ENCODE measurements at regions not wholly inside any gene's neighbourhood (a gene's known extent, or its start where the extent isn't known, plus 50 kb on each side); places are given as distances from the start of the nearest gene placed in this dataset.

DNA sequence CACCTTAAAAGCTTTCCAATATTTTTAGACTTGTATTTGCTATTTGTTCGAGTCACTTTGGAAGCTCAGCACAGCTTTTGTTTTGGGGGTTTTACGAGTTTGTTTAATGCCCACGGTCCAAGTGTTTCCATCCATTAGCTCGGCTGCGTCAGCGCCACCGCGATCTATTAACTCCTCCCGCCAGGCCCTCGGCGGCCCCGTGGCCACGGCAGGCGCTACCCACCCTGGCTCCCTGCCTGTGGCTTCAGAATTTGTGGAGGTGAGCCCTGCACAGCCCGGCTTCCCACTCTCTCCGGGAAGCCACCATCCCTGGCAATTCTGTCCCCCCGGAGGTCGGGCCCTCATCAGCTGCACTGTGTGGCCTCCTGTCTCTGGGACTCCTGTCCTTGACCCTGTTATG, 648.5 kb downstream of the BRD1 start:
- no peak for DNase-seq

DNA sequence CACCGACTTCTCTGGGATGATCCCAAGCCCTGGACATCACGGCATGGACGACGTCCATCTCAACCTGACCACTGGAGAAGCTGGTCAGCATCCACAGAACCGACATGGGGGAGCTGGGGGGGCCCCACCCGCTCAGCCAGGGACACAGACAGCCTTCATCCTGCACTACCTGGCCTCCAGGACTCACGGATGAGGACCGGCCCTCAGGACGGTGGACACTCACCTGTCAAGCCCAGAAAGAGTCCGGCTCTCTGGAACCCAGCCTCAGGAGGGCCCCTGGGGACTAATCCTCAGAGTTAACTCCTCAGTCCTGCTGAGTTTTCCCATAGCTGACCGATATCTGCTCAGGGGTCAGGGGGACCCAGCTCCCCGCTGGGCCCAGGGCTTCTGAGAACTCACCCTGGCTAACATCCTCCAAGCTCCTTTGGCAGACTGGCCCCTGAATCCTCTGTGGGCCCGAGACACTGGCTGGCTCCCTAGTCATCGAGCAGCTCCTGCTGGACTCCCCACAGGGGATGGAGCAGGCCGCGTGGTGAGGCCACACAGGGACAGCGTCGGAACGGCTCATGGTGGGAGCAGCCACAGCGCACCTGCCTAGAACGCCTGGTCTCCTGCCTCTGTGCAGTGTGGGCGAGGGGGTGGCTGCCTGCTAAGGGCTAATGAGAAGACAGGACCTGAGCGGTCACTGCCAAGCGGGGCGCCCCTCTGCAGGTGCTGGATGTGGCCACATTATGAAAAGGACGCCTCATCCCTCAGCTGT, 649.2 kb downstream of the BRD1 start:
- no peak for DNase-seq

DNA sequence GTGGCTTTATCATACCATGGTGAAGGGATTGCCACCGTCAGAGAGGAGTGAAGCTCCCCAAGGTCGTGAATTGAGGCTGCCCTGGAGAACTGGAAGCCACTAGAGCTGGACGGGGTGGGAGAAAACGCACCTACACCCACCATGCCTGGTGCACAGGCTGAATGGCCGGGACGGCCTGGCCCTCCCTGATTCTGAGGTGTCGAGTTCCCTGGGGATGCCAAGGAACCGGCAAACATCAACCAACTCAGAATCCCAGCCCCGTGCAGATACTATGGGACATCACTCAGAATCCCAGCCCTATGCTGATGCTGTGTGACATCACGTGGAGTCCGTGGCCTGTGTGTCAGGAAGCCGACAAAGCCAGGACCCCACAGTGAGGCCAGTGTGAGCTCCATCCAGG, 650.0 kb downstream of the BRD1 start:
- no peak for DNase-seq

DNA sequence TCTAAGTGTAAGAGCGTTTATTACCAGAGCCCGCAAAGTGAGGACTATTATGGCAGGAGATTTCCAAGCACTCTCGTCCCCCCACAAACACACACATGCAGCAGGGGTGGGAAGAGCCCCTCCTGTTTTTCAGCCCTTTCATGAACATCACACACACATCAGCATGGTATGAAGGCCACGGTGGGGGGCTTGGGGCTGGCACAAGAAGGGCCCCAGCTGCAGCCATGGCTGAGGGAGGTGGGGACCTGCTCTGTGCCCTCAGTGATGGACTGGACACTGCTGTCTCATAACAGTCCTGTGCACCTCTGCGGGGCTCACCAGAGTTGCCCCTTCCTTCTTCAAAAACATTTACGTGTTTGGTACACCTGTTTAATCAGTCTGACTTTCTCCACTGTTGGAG, 650.7 kb downstream of the BRD1 start:
- DNase-seq = no peak

DNA sequence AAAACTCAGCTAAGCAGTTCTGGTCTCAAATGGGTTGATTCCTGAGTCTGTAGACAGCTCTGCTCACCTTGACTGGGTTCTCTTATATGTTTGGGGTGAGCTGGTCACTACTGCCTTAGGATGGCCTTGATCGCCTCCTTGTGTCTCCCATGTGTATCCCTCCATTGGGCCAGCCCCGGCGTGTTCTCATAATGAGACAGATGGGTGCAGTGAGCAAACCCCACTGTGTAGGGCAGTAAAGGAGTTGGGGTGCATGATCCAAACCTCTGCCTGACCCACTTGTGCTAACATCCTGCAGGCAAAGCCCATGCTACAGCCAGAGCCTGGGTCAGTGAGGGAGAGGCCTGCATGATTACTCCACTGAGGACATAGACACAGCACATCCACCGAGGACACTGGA, 657.6 kb downstream of the BRD1 start:
- no peak for DNase-seq

DNA sequence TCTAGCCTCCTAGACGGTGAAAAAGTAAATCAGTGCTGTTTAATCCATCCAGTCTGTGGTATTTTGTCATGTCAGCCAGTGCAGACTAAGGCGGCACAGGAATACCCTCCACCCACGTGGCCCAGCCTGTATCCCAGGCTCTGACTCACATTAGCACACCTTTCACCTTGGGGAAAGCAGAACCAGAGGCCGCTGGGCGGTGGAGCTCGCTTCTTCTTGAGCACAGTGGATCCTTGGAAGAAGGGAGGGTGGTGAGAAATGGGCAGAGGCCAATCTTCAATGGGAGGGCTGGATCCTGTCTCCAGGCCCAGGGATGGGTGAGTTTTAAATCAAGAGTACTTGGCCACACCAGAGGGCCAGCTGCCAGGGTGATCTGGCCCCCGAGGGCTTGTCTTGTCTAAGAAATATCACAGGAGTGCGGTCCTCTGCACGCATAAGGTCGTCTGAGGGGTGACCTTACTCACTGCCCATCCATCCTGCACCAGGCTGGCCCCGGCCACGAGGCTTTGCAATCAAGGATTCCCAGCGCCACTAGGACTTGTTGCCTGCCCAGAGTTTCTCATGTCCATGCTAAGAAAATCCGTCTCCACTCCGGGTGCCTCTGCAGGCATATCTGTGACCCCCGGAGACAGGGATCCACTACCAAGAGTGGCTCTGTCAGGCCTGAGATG, 658.5 kb downstream of the BRD1 start:
- no peak for DNase-seq

DNA sequence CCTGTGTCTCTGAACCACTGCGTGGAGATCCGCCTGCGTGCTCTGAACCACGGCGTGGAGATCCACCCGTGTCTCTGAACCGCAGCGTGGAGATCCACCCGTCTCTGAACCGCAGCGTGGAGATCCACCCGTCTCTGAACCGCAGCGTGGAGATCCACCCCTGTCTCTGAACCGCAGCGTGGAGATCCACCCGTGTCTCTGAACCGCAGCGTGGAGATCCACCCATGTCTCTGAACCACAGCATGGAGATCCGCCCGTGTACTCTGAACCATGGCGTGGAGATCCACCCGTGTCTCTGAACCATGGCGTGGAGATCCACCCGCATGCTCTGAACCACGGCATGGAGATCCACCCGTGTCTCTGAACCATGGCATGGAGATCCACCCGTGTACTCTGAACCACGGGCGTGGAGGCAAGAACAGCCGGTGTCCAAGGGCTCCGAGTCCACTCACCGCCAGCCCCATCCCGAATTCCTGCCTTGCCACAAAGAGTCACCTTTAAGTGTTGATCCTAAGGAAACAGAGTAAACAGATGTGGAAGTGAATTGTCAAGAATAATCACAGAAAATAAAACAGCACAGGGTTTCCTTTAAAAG, 659.4 kb downstream of the BRD1 start:
- no peak for DNase-seq

DNA sequence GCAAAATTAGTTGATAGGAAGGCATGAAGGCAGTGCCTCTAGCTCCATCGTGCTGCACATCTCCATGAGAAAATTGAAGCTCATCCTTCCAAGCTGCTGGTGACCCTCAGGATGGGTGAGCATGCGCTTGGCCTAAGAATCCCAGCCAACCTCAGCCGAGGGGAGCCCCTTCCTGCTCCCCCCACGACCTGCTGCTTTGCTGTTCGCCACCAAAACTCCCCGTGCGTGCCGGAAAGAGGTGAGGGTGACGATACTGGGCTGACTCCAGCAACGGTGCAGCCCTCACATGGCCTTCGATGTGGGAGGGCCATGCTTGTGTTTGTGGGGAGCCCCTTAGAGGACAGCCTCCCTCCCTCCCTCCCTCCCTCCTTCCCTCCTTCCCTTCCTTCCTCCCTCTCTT, 660.9 kb downstream of the BRD1 start:
- no peak for DNase-seq

DNA sequence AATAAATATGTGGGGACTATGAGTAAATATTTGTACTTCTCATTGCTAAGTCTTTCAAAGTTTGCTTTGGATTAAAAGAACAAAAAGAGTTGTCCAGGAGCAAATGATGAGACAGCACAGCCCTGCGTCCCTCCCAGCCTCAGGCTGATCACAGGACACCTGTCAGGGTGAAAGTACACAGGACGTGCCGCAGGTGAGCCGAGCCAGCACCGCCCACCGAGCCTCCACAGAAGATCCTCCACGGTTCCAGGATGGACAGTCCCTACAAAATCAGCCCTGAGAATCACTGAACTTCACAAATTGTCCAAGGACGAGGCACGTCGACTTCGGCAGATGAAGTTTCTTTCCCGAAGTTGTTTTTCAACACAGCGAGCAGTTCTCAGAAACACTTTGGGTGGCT, 661.5 kb downstream of the BRD1 start:
- DNase-seq = no peak

DNA sequence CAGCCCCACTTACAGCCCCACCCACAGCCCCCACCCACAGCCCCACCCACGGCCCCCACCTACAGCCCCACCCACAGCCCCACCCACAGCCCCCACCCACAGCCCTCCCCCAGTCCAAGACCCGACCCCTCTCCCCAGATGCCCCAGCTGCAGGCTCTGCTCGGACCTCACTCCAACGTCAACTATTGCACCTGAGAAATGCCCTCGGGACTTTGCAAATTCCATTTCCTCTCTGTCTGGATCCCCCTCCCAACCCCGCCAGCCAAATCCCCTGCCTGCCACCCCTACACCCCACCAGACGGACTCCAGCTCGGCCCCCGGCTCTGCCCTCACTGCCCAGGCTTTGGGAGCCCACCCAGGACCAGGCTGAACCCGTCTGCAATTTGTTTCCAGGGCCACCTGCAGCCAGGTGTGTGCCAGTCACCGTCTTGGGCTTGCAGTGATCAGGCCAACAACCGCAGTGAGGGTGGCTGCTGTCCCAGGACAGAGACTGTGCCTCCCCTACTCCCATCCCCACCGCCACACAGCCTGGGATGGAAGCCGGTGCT, 662.8 kb downstream of the BRD1 start:
- no peak for DNase-seq

DNA sequence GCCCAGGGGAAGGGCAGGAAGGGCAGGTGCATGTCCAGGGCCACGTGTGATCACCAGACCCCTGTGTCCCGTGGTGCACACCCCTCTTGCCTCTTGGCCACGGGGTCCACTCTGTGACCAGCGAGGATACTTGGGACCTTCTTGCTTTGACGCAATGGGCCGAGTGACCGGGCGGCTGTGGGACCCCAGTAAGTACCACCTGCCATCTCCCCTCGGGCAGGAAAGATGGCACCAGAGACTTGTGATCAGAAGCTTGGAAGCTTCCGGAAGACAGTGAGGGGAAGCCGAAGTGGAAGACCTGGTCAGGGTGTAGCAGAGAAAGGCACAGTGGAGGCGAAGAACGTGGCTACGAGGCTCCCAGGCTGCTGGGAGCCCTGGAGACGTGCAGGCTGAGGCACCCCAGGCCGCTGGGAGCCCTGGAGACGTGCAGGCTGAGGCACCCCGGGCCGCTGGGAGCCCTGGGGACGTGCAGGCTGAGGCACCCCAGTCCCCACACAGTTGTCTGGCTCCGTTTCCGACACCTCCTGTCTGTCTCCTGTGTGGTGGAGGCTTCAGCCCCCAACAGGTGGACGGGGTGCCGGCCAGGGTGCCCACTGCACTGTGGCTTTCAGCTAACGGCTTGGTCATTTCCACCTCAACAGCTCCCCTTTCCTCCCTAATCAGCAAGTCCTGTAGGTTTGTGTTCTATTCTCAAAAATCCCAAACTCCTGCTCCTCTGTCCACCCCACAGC, 663.5 kb downstream of the BRD1 start:
- no peak for DNase-seq

DNA sequence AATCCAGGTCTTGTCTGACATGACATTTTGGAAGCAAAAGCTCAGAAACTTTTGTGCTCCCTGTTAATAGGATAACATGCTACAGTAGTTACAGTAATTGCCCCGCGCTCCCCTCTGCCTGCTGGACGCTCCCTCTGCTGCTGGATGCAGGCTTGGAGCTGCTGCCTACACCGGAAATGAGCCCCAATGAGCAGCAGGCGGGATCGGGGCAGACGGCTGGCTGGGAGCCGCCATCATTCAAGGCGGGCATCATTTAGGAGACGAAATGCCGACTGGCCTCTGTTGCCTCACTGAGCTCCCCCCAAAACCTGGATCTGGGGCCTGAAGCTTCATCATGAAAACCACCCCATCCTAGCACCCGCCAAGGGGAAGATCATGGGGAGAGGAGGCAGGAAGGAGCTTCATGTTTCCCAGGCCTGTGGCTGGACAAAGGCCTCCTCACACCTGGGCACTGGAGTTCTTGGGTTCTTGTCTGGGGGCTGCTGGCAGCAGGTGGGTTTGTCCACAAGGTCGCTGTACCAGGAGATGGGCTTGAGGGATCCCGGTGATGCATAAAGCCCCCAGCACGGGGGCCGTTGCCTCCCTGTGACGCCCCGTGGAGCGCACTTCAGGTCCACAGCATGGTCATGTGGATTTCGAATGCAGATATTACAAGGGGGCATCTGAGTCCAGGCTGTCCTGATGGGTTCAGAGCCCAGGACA, 664.3 kb downstream of the BRD1 start:
- DNase-seq = no peak

DNA sequence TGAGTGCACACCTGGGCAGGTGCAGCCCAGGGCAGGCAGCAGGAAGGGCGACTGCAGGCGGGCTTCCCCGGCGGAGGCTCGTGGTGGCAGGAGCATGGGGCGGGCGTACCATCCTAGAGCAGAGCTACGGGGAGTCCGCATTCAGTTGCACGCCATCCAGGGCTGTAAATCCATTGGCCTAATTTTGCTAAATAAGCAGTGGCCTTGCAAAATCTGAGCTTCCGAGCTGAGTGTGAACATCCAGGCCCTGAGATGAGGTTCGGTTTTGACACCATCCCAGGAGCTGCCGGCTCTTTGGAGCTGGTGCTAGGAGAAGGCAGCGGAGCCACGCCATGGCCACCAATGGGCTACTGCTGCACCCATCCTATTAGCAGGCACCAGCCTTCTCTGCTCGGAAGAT, 664.8 kb downstream of the BRD1 start:
- no peak for DNase-seq

DNA sequence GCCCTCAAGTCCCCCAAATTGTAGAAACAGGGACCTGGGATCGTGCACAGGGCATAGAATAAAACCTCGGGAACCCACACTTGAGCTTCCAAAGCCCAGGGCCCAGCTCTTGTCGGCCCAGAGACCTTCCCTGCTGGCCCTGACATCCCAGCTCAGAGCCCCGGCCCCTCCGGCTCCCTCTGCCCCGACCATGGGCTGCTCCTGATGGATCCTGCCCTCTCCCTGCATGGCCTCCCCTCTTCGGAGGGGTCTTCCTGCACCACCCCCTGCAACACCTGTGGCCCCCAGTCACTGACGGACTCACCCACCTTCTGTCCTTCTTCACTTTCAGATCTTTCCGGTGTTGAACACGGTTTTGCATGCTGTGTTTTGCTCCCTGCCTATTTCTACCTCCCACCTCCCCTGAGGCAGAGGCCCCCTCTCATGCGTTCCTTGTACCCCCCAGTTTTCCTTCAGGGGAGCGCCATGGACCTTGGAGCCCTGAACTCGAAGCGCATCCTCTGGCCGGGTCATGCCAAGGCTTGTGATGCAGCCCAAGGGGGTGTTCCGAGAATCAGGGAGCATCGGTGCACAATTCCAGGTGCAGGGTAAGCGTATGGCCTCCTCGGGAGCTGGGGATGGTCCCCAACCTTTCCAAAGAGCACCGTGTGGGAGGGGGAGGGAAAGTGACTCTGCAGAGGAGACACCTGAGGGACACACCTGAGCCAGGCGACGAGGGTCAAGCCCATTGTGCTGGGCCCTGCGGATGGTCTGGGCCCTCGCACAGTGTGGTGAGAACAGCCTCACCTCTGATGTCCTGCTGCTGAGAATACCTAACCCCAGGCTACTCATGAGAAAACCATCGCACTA, 666.4 kb downstream of the BRD1 start:
- DNase-seq = no peak

DNA sequence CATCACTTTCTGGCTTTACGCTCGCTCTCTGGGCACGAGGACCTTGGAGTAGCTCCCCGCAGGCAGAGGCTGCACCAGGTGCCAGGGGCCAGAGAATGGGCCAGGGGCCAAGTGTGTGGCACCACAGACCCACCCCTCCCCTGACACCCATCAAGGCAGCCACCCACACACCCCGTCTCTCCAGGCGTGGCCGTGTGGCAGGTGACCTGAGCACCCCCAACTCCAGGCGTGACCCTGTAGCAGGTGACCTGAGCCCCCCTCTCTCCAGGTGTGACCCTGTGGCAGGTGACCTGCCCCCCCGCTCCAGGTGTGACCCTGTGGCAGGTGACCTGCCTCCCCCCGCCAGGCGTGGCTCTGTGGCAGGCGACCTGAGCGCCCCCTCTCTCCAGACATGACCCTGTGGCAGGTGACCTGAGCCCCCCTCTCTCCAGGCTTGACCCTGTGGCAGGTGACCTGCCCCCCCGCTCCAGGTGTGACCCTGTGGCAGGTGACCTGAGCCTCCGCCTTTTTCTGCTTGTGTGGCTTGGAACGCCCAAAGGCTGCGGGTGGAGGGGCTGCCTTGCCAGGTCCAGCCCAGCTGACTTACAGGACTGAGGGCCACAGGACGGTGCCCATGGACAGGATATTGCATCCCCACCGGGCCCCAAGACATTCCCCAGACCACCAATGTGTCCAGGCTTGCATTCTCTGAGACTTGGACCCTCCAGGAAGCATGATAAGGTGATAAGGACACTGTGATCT, 667.2 kb downstream of the BRD1 start:
- no peak for DNase-seq

DNA sequence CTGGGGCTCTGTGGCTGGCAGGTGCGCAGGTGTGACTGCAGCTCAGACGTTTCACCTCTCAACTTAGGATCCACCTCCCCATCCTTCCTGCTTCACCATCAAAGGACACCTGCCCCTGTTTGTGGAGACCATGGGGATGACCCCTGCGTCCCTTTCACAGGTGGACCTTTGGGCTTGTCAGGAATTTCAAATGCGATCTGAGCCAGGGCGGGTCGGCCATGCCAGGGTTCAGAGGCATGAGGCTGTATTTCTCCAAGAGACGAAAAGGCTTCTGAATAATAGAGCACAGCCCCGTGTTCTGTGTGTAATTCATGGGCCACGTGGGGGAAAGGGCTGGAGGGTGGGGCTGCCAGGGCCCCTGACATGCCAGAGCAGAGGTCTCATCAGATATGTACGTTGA, 668.0 kb downstream of the BRD1 start:
- no peak for DNase-seq

DNA sequence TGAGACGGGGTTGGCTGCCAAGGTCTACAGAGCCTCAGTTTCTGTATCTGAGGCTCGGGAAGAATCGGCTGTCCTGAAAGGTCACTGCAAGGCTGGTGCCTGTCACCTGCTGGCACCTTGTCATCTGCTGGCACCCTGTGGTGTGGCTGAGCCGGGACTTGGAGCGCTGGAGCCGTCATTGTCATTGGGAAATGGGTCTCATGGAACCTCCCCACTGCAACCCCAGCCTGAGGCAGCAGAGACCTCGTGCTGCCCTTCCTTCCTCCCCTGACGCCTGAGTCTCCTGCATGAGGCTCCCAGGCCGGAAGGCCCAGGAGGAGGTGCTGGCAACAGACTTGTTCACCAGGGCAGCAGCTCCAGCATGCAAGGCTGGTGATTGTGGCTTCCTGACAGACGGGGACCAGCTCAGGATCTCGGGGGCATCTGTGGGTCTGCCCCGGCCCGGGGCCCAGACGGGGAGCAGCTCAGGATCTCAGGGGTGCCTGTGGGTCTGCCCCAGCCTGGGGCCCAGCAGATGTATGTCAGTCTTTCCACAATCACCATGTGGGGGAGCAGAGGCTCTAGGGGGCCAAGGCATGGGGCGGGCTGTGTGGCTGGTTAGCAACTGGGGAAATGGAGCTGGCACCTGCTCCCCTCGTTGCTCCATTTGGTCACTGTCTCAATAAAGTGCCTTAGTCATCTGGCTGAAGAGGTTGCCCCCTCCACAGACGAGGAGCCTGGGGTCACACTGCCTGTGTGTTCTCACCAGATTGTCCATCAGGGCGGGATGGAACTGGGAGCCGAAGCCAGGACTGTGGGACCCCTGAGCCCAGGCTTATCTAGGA, 668.7 kb downstream of the BRD1 start:
- no peak for DNase-seq

DNA sequence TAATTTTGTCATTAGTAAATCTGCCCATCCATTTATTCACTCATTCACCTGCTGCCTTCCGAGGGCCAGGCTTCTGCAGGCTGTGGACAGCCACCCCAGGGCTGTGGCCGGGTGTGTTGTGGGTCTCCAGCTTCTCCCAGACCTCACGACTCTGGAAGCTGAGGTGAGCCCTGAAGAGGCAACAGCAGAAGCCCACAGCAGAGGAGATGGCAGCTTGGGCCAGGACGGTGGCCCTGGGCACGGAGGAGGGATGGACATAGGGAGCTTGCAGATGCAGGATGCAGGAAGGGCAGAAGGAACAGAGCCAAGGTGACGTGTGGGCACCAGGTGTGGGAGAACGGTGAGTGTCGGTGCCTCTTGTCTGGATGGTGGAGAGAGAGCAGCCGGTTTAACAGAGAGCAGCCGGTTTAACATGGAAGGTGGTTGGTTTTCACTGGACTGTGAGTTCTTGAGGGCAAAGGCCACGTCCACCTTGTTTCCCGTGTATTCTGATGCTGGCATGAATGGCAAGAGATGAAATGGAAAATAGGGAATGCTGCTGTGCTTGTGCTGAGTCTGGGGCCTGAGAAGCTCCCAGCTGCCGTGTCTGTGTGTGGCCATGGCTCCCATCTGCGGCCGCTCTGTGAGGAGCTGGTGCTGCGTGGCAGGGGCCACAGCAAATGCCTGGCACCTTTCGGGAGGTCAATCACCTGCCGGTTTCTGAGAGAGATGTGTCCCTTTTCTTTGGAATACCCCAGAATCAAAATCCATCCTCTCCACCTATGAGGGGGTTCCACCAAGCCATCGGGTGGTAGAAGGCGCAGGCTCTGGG, 669.9 kb downstream of the BRD1 start:
- DNase-seq = no peak

DNA sequence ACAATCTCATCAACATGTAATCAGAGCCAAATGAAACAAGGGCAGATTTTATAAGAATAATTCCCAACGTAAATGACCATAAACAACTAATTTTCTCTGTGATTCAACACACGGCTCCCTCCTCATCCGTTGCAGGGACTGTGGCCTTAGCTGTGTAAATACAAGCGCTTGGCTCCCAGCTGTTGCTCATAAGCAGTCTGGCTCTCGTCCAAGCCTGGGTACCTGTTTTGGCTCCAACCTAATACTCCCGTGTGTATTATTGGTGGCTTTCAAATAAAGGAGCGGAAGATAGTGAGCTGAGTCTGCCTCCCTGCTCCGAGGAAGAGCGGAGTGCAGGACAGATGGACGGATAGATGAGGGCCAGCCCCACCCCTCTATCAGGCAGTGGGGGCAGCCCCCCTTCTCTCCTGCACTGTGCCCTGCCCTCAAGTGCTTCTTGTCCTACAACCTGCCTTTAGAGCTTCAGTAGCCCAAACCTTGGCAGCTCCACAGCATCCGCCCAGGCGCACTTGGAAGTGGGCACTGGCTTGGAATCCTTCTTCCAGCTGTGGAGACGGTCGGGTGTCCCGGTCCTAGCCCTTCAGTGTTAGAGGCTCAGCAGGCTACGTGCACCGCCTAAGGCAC, 670.9 kb downstream of the BRD1 start:
- no peak for DNase-seq

All from stimulated activated CD4-positive, alpha-beta T cell treated with anti-CD3 and anti-CD28 coated beads, Interleukin-4, amount 100 ng/mL, for 24 hours (primary cell).